Colonic mucosa (tissue), 4 donors: ENCODE measurements at regions not wholly inside any gene's neighbourhood (a gene's known extent, or its start where the extent isn't known, plus 50 kb on each side); places are given as distances from the start of the nearest gene placed in this dataset.
"Not testable (repeated sequence)": the region's sequence is repeated elsewhere in the genome, so short reads cannot be mapped to it uniquely, and the experiment has no call there.

ENCODE experiments used
- DNase-seq: peaks from one replicate; pipeline ENCODE4 v3.0.0-alpha.2; 2020
- H3K27ac ChIP-seq: fragments of 200-600 bp; one replicate; pipeline ENCODE4 v1.8.0; 2021
- H3K27me3 ChIP-seq: fragments of 200-600 bp; one replicate; pipeline ENCODE4 v1.8.0; 2021
- H3K36me3 ChIP-seq: fragments of 200-600 bp; one replicate; pipeline ENCODE4 v1.8.0; 2021
- H3K4me1 ChIP-seq: fragments of 200-600 bp; one replicate; pipeline ENCODE4 v1.8.0; 2021; ENCODE audit warnings: mild to moderate bottlenecking
- H3K4me3 ChIP-seq: fragments of 200-600 bp; one replicate; pipeline ENCODE4 v1.8.0; 2021
- H3K9ac ChIP-seq, 2 donors: one replicate each; pipeline ENCODE4 v1.7.0; 2013; ENCODE audit warnings: control low read depth in 2 of 2, low read depth in 2 of 2, low read length in 2 of 2
- H3K9me3 ChIP-seq: fragments of 200-600 bp; one replicate; pipeline ENCODE4 v1.8.0; 2021
- intact Hi-C: fragments of 100-400 bp; cut with DNase I; formaldehyde crosslinking; loops from one replicate; pipeline ENCODE4 v1.14.1; 2022
- TF ChIP-seq, protein P1 (sequence below): fragments of 200-600 bp; IDR thresholded peaks from one replicate; pipeline ENCODE4 v1.8.0; 2022; ENCODE audit warnings: antibody characterized with exemption, mild to moderate bottlenecking
- donor health status: healthy.
- donor health status: DM: no; HTN: no; CAD: no.
- donor health status: DM: no; HTN: no; CAD: no.

DNA sequence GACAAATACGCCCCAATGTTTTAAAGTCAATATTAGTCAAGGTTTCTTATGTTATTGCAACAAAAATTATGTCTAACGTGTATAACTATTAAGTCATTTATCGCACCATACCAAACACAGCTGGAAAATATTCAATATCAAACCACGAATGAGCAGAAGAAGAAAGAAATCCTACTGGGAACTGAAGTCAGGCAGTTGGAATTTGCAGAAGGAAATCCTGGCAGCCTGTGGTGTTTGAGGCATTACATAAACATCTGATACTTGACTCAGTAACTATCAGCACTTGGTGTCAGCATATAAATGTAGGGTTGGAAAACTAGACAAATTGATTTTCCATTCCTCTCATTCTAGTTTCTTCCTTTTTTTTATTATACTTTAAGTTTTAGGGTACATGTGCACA is 83.4 kb upstream of the NUPR2 start:
- no peaks in the 10 kb centered on the region for H3K27me3 ChIP-seq
- H3K36me3 ChIP-seq = no peaks in the 10 kb centered on the region
- no peak for DNase-seq
- no peaks in the 10 kb centered on the region for H3K9me3 ChIP-seq
- TF ChIP-seq, protein P1, sequence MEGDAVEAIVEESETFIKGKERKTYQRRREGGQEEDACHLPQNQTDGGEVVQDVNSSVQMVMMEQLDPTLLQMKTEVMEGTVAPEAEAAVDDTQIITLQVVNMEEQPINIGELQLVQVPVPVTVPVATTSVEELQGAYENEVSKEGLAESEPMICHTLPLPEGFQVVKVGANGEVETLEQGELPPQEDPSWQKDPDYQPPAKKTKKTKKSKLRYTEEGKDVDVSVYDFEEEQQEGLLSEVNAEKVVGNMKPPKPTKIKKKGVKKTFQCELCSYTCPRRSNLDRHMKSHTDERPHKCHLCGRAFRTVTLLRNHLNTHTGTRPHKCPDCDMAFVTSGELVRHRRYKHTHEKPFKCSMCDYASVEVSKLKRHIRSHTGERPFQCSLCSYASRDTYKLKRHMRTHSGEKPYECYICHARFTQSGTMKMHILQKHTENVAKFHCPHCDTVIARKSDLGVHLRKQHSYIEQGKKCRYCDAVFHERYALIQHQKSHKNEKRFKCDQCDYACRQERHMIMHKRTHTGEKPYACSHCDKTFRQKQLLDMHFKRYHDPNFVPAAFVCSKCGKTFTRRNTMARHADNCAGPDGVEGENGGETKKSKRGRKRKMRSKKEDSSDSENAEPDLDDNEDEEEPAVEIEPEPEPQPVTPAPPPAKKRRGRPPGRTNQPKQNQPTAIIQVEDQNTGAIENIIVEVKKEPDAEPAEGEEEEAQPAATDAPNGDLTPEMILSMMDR = no peak
- H3K27ac ChIP-seq = no peak overlapping the region
- intact Hi-C loops = no loop called here
- no peaks in the 10 kb centered on the region for H3K4me1 ChIP-seq
- H3K9ac ChIP-seq = no peak overlapping the region
- H3K4me3 ChIP-seq = no peak overlapping the region

DNA sequence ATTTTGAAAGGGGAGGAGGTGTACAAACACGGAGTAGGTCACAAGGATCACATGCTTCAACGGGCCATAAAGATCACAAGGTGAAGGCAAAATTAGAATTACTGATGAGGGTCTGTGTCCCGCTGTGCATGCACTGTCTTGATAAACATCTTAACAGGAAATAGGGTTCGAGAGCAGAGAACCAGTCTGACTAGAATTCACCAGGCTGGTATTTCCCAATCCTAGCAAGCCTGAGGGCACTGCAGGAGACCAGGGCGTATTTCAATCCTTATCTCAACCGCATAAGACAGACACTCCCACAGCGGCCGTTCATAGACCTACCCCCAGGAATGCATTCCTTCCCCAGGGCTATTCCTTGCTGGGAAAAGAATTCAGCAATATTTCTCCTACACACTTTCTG is 80.0 kb upstream of the NUPR2 start:
- H3K9me3 ChIP-seq, DNase-seq, H3K9ac ChIP-seq, H3K27ac ChIP-seq, H3K27me3 ChIP-seq, intact Hi-C loops, H3K4me3 ChIP-seq, H3K36me3 ChIP-seq, H3K4me1 ChIP-seq: not testable (repeated sequence)

DNA sequence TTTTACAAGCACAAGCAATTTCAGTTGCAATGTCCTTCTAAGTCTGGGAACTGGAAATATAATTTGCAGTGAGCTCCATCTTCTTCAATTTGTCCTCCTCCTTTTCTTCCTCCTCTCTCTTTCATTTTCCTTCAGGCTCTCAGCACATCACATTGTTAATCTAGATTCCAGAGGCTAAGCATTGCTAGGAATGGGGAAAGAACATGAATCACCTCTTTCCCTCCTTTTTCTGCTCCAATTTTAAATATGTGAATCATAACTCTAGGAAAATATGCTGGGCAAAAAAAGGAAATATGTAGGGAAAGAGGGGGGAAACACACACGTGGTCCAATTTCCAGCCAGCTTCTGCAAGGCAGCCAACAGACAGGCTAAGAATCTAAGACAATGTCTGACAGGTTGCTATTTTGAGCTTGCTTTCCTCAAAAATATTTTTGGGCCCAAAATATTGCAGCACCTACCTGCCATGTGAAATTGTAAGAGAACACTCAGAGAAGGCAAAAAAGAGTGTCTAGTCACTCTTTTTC is 72.7 kb upstream of the NUPR2 start:
- Histone ChIP-seq H3K27me3 (no peaks in the 10 kb centered on the region), H3K9me3 (no peaks in the 10 kb centered on the region), H3K36me3 (no peaks in the 10 kb centered on the region), H3K4me1 (no peaks in the 10 kb centered on the region), H3K4me3 (no peak overlapping the region), H3K27ac (no peak overlapping the region), H3K9ac (no peak overlapping the region)
- TF ChIP-seq, protein P1 = no peak
- DNase-seq = no peak
- intact Hi-C loops = no loop called here

DNA sequence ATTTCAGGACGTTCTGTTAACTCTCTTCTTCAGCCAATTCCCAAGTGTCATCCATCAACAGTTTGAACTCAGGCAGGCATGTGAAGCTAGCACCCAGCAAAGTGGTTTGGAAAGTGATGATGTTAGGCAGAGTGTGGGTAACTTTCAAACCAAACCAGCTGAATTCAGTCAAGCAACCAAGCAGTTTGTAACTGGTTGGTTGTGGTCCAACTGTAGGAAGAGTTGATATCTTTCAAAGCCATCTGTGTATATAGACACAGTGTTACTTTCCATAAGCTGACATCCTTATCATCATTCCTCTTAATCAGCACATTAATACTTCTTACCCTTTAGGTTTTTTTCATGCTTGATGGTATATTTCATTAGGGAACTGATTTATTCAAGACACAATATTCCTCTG is 72.2 kb upstream of the NUPR2 start:
- no peak for DNase-seq
- TF ChIP-seq, protein P1 = no peak
- H3K36me3 ChIP-seq = no peaks in the 10 kb centered on the region
- H3K27ac ChIP-seq = no peak overlapping the region
- H3K27me3 ChIP-seq = no peaks in the 10 kb centered on the region
- intact Hi-C loops = no loop called here
- no peaks in the 10 kb centered on the region for H3K9me3 ChIP-seq
- no peak overlapping the region for H3K9ac ChIP-seq
- H3K4me3 ChIP-seq = no peak overlapping the region
- H3K4me1 ChIP-seq = no peaks in the 10 kb centered on the region

DNA sequence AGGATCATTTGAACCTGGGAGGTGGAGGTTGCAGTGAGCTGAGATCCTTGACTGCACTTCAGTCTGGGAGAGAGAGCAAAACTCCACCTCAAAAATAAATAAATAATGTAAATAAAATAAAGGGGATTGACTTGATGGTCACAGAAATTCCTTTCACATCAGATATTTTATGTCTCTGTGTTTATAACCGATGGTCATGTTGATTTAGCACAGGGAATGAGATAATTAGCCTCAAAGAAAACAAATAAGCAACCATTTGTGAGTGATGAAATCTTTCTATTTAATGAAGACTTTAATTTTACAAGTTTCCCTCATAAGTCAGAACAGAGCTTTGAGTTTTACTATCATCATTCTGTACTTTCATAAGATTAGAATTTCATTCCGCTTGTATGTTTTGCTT is 64.8 kb upstream of the NUPR2 start:
- H3K4me1 ChIP-seq = no peaks in the 10 kb centered on the region
- TF ChIP-seq, protein P1 = no peak
- intact Hi-C loops = no loop called here

DNA sequence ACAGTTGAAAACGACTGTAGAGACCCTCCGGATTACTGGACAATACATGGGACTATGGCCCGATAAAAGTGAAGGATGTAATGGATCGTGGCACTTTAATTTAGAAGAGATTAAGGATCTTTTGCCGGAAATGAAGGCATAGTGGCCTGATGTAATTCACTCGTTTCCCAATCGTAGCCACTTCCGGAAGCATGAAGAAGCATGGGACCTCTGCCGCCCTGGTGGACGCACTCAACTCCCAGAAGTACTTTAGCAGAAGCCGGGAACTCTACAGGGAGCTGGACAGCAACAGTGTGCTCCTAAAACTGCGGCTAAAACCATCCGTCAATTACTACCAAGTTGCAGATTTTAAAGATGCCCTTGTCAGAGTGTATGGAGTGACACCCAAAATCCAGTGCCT is 59.6 kb upstream of the NUPR2 start:
- intact Hi-C loops = no loop called here
- TF ChIP-seq, protein P1 = no peak
- no peak overlapping the region for H3K9ac ChIP-seq
- H3K9me3 ChIP-seq = no peaks in the 10 kb centered on the region
- H3K36me3 ChIP-seq = no peaks in the 10 kb centered on the region
- H3K4me3 ChIP-seq = no peak overlapping the region
- H3K27ac ChIP-seq = no peak overlapping the region
- H3K4me1 ChIP-seq = no peaks in the 10 kb centered on the region
- DNase-seq = no peak
- no peaks in the 10 kb centered on the region for H3K27me3 ChIP-seq

More for the DNA sequence above, 64.8 kb upstream of the NUPR2 start:
- no peak overlapping the region for H3K27ac ChIP-seq
- DNase-seq = no peak
- H3K4me3 ChIP-seq = no peak overlapping the region
- H3K36me3 ChIP-seq = no peaks in the 10 kb centered on the region
- no peak overlapping the region for H3K9ac ChIP-seq
- H3K27me3 ChIP-seq = no peaks in the 10 kb centered on the region
- no peaks in the 10 kb centered on the region for H3K9me3 ChIP-seq
